ENCODE measurements at regions not wholly inside any gene's neighbourhood (a gene's known extent, or its start where the extent isn't known, plus 50 kb on each side); places are given as distances from the start of the nearest gene placed in this dataset.

DNA sequence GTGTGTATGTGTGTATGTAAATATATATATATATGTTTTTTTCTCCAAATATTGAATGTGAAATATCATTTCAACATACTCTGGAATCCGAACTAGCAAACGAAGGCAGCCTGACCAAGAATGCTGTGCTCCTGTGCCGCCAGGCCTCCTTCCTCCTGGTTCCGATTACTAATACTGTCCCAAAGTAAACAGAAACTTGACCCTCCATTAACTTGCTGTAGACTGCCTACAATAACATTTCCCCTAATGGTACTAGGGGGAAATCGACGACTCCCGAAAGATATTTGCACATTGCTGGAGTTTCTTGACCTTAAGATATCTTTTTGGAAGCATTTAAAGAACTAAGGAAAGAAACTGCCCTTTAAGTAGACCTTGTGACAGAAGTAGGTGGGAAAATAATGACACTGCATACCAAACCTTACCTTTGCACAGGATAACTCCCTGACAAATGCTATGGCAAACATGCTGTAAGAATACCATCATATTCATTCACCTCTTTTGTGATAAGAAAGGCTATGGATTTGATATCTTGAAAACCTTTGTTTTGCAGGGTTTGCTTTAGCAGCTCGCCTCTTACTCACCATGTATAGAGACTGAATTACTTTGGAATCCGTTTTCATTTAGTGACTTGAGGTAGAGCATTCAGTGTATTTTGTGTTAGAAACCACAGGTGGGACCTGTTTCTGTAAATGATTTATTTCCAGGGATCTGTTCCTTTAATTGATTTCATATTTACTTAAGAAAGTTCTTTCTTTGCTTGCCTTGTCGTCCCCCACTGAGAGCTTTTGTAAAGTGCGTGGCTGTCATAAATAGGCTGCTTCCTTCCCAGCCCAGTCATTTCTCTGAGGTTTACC, 80.1 kb downstream of the KLF5 start:
- DNase-seq = no peak
- H3K27ac ChIP-seq = peak overlapping the region; percentile 34
- TF ChIP-seq, protein P1, sequence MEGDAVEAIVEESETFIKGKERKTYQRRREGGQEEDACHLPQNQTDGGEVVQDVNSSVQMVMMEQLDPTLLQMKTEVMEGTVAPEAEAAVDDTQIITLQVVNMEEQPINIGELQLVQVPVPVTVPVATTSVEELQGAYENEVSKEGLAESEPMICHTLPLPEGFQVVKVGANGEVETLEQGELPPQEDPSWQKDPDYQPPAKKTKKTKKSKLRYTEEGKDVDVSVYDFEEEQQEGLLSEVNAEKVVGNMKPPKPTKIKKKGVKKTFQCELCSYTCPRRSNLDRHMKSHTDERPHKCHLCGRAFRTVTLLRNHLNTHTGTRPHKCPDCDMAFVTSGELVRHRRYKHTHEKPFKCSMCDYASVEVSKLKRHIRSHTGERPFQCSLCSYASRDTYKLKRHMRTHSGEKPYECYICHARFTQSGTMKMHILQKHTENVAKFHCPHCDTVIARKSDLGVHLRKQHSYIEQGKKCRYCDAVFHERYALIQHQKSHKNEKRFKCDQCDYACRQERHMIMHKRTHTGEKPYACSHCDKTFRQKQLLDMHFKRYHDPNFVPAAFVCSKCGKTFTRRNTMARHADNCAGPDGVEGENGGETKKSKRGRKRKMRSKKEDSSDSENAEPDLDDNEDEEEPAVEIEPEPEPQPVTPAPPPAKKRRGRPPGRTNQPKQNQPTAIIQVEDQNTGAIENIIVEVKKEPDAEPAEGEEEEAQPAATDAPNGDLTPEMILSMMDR (IDR thresholded peaks at IDR 0.05) = no peak
- ATAC-seq = peak; percentile 59
- intact Hi-C loops (cut with DNase I) = no loop called here
- H3K4me1 ChIP-seq = peaks cover 6% of the 10 kb centered on the region
- H3K36me3 ChIP-seq = no peaks in the 10 kb centered on the region
- H3K27me3 ChIP-seq = no peaks in the 10 kb centered on the region
- H3K4me3 ChIP-seq = no peak overlapping the region
- H3K9me3 ChIP-seq = no peaks in the 10 kb centered on the region

DNA sequence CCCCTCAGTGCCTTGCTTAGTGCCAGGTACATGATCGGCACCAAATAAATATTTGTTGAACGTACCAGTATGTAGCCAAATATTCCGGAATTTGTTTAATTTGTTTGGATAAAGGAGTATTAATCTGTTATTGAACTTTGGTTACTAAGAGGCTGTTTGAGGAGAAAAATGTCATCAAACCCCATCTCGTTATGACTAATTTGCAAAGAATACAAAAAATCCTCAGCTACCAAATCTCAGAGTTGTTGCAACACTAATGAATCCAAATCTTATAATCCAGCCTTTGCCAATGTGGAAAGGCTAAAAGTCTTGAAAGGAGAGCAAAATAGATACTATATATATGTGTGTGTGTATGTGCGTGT, 79.5 kb downstream of the KLF5 start:
- intact Hi-C loops (cut with DNase I) = no loop called here
- Histone ChIP-seq H3K9me3 (no peaks in the 10 kb centered on the region), H3K36me3 (no peaks in the 10 kb centered on the region), H3K4me3 (no peak overlapping the region), H3K27ac (peak overlapping the region; percentile 34), H3K27me3 (no peaks in the 10 kb centered on the region), H3K4me1 (peaks cover 6% of the 10 kb centered on the region)
- DNase-seq (no peak), ATAC-seq (no peak)
- TF ChIP-seq, protein P1 (IDR thresholded peaks at IDR 0.05) = no peak

DNA sequence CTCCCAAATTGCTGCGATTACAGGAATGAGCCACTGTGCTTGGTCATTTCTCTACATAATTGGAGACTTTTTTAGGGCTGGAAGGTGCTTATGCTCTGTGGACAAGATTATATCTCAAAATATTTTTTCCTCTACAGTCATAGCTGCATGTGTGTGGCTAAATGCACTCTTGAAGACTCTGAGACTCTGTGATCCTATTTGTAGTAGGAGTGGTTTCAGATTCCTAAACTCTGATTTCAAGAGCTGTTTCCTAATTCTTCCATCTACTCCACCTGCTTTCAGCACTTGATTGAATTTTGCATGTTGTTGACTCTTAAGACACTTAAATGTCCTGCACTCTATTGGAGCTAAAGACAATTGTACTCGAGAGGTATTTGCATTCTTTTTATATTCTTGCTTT, 78.0 kb downstream of the KLF5 start:
- Histone ChIP-seq H3K9me3 (no peaks in the 10 kb centered on the region), H3K4me3 (no peak overlapping the region), H3K4me1 (peaks cover 6% of the 10 kb centered on the region), H3K27me3 (no peaks in the 10 kb centered on the region), H3K27ac (no peak overlapping the region), H3K36me3 (no peaks in the 10 kb centered on the region)
- DNase-seq (no peak), ATAC-seq (peak; percentile 87)
- TF ChIP-seq, protein P1 (IDR thresholded peaks at IDR 0.05) = no peak
- intact Hi-C loops (cut with DNase I) = no loop called here

DNA sequence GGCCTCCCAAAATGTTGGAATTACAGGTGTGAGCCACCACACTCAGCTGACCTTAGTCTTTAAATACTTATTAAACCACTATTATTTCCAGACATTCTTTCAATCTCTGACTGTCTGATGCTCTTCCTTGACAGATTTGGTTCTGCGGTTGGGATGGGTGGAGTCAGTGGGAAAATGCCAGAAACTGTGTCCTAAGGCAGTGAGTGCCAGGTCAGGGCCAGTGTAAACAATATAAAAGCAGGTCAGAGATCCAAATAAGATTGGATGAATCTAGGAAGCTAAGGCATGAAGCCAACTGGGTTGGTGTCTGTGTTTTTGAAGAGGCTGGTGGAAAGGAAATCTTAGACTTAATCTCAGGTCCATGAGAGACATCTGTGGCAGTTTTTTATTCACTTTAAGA, 74.7 kb downstream of the KLF5 start:
- TF ChIP-seq, protein P1 (IDR thresholded peaks at IDR 0.05) = no peak
- no peaks in the 10 kb centered on the region for H3K9me3 ChIP-seq
- no peaks in the 10 kb centered on the region for H3K36me3 ChIP-seq

DNA sequence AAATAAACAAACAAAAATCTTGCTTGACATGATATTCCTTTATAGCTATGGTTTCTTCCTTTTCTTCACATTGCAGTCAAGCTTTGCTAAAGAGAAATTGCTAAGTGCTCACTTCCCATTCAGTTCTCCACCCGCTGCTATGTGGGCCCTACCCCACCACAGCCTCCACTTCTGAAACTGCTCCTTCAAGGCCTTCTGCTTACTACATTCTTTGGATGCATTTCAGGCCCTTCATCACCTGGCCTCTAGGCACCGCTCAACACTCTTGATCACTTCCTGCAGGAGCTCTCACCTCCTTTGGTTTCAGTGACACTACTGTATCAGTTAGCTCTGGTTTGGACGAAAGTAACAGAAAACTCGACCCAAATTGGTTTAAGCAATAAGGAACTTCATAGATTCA, 72.4 kb downstream of the KLF5 start:
- no peaks in the 10 kb centered on the region for H3K4me1 ChIP-seq
- intact Hi-C loops (cut with DNase I) = no loop called here
- no peak overlapping the region for H3K27ac ChIP-seq
- H3K4me3 ChIP-seq = no peak overlapping the region
- DNase-seq (no peak), ATAC-seq (peak; percentile 64)
- H3K36me3 ChIP-seq = no peaks in the 10 kb centered on the region
- no peaks in the 10 kb centered on the region for H3K9me3 ChIP-seq
- TF ChIP-seq, protein P1 (IDR thresholded peaks at IDR 0.05) = no peak
- no peaks in the 10 kb centered on the region for H3K27me3 ChIP-seq

More for the DNA sequence above, 74.7 kb downstream of the KLF5 start:
- intact Hi-C loops (cut with DNase I) = no loop called here
- DNase-seq (no peak), ATAC-seq (no peak)
- no peak overlapping the region for H3K4me3 ChIP-seq
- no peaks in the 10 kb centered on the region for H3K27me3 ChIP-seq
- H3K27ac ChIP-seq = no peak overlapping the region
- no peaks in the 10 kb centered on the region for H3K4me1 ChIP-seq

Data from upper lobe of right lung (tissue), 1 donor.